ENCODE measurements at regions not wholly inside any gene's neighbourhood (a gene's known extent, or its start where the extent isn't known, plus 50 kb on each side); places are given as distances from the start of the nearest gene placed in this dataset.

DNA sequence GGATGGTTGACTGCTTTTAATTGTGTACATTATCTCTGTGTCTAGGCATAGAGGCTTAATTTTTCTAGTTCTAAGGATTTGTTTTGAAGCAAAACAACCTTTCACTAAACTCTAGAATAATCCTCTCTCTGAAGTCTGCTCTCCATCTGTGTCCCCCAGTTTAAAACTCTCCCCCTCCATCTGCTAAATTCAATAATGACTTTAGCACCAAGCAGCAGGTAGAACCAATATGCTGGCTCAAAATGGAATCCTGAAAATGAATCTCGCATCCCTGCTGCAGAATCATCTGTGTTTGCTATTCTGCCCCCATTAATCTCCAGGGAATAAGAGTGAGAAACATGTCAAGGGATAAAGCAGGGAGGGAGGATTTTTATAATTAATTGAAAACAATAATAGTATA is 111.8 kb downstream of the TUSC7 start:
- intact Hi-C loops (cut with micrococcal nuclease; ENCODE audit: unreplicated experiment) = no loop called here
- TF ChIP-seq, protein P1, sequence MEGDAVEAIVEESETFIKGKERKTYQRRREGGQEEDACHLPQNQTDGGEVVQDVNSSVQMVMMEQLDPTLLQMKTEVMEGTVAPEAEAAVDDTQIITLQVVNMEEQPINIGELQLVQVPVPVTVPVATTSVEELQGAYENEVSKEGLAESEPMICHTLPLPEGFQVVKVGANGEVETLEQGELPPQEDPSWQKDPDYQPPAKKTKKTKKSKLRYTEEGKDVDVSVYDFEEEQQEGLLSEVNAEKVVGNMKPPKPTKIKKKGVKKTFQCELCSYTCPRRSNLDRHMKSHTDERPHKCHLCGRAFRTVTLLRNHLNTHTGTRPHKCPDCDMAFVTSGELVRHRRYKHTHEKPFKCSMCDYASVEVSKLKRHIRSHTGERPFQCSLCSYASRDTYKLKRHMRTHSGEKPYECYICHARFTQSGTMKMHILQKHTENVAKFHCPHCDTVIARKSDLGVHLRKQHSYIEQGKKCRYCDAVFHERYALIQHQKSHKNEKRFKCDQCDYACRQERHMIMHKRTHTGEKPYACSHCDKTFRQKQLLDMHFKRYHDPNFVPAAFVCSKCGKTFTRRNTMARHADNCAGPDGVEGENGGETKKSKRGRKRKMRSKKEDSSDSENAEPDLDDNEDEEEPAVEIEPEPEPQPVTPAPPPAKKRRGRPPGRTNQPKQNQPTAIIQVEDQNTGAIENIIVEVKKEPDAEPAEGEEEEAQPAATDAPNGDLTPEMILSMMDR (IDR thresholded peaks at IDR 0.05; ENCODE audit: insufficient read depth in 1 of 2, low read depth in 1 of 2, low read length in 1 of 2, severe bottlenecking in 1 of 2, unreplicated experiment in 1 of 2) = no peak
- CTCF ChIA-PET = no interaction called here

DNA sequence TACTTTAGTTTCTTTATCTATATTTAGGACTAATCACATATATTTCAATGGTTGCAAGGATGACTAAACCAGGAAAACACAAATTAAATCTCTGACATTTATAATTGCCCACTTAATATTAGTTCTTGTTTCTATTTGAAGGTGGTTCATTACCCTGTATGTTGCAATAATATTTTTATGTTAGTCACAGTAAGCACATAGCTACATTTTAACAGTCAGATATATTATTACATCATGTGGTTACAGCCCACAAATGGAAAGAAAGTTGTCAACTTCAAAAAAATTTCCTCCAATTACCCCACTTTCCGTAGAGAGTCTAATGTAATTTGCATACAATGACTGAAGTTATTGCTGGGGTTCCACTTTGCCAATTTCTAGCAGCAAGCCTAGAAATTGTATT is 114.6 kb downstream of the TUSC7 start:
- no peaks in the 10 kb centered on the region for H3K27me3 ChIP-seq (replicated peaks; ENCODE audit: control insufficient read depth, insufficient read depth, low read length)
- intact Hi-C loops (cut with micrococcal nuclease; ENCODE audit: unreplicated experiment) = no loop called here
- BruUV-seq (replicated peaks) = no TSS peak
- no peaks in the 10 kb centered on the region for H3K9me3 Mint-ChIP-seq (ENCODE audit: unreplicated experiment)
- no peaks in the 10 kb centered on the region for H3K9me3 ChIP-seq
- peaks cover 3% of the 10 kb centered on the region for H3K27me3 Mint-ChIP-seq (ENCODE audit: insufficient read depth, unreplicated experiment)
- H3K27ac Mint-ChIP-seq (ENCODE audit: unreplicated experiment) = no peak overlapping the region
- ChIA-PET CTCF (no interaction called here), POLR2A (no interaction called here)
- no peaks in the 10 kb centered on the region for H3K36me3 Mint-ChIP-seq (ENCODE audit: insufficient read depth, unreplicated experiment)
- H3K36me3 ChIP-seq (ENCODE audit: control insufficient read depth, insufficient read depth, low read length) = no peaks in the 10 kb centered on the region
- TF ChIP-seq, protein P1 (IDR thresholded peaks at IDR 0.05; ENCODE audit: insufficient read depth in 1 of 2, low read depth in 1 of 2, low read length in 1 of 2, severe bottlenecking in 1 of 2, unreplicated experiment in 1 of 2) = no peak
- no peak overlapping the region for H3K4me3 Mint-ChIP-seq (ENCODE audit: unreplicated experiment)
- no peaks in the 10 kb centered on the region for H3K4me1 Mint-ChIP-seq (ENCODE audit: low read depth, unreplicated experiment)
- no peak overlapping the region for H3K4me3 ChIP-seq (ENCODE audit: low read depth, low read length)
- DNase-seq = no peak
- H3K4me1 ChIP-seq = no peaks in the 10 kb centered on the region

More for the DNA sequence above, 111.8 kb downstream of the TUSC7 start:
- H3K9me3 Mint-ChIP-seq (ENCODE audit: unreplicated experiment) = no peaks in the 10 kb centered on the region
- no peaks in the 10 kb centered on the region for H3K27me3 ChIP-seq (replicated peaks; ENCODE audit: control insufficient read depth, insufficient read depth, low read length)
- H3K36me3 Mint-ChIP-seq (ENCODE audit: insufficient read depth, unreplicated experiment) = no peaks in the 10 kb centered on the region
- no TSS peak for BruUV-seq (replicated peaks)
- no peaks in the 10 kb centered on the region for H3K4me1 ChIP-seq
- no peaks in the 10 kb centered on the region for H3K4me1 Mint-ChIP-seq (ENCODE audit: low read depth, unreplicated experiment)
- H3K27me3 Mint-ChIP-seq (ENCODE audit: insufficient read depth, unreplicated experiment) = peaks cover 3% of the 10 kb centered on the region
- H3K4me3 Mint-ChIP-seq (ENCODE audit: unreplicated experiment) = no peak overlapping the region
- POLR2A ChIA-PET = no interaction called here
- no peaks in the 10 kb centered on the region for H3K9me3 ChIP-seq
- no peak overlapping the region for H3K27ac Mint-ChIP-seq (ENCODE audit: unreplicated experiment)
- no peaks in the 10 kb centered on the region for H3K36me3 ChIP-seq (ENCODE audit: control insufficient read depth, insufficient read depth, low read length)
- no peak for DNase-seq
- H3K4me3 ChIP-seq (ENCODE audit: low read depth, low read length) = no peak overlapping the region

DNA sequence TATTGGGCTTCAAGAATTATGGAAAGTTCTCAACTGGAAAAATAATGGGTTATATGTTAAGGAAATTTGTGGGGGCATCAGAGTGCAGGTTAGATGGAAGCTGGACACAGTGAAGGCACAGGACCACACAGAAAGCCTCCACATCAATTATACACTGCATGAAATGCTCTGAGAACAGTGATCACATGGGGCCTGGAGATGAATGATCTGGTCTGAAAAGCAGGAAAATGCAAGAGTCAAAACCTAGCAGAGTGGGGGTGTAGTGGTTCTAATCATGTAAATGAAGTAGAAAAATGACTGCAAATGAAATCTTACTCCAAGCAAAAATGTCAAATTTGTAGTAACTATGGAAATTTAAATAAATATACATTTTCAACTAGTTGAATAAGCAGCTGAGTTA is 123.6 kb downstream of the TUSC7 start:
- H3K9me3 ChIP-seq = no peaks in the 10 kb centered on the region
- POLR2A ChIA-PET = no interaction called here
- H3K36me3 Mint-ChIP-seq (ENCODE audit: insufficient read depth, unreplicated experiment) = no peaks in the 10 kb centered on the region
- no peaks in the 10 kb centered on the region for H3K9me3 Mint-ChIP-seq (ENCODE audit: unreplicated experiment)
- CTCF ChIA-PET = no interaction called here
- H3K27ac Mint-ChIP-seq (ENCODE audit: unreplicated experiment) = no peak overlapping the region
- peaks cover 2% of the 10 kb centered on the region for H3K27me3 Mint-ChIP-seq (ENCODE audit: insufficient read depth, unreplicated experiment)
- BruUV-seq (replicated peaks) = no TSS peak
- H3K4me3 ChIP-seq (ENCODE audit: low read depth, low read length) = no peak overlapping the region
- intact Hi-C loops (cut with micrococcal nuclease; ENCODE audit: unreplicated experiment) = no loop called here
- no peaks in the 10 kb centered on the region for H3K4me1 ChIP-seq
- H3K36me3 ChIP-seq (ENCODE audit: control insufficient read depth, insufficient read depth, low read length) = no peaks in the 10 kb centered on the region
- TF ChIP-seq, protein P1 (IDR thresholded peaks at IDR 0.05; ENCODE audit: insufficient read depth in 1 of 2, low read depth in 1 of 2, low read length in 1 of 2, severe bottlenecking in 1 of 2, unreplicated experiment in 1 of 2) = no peak
- no peak overlapping the region for H3K4me3 Mint-ChIP-seq (ENCODE audit: unreplicated experiment)
- no peak for DNase-seq
- no peaks in the 10 kb centered on the region for H3K4me1 Mint-ChIP-seq (ENCODE audit: low read depth, unreplicated experiment)
- no peaks in the 10 kb centered on the region for H3K27me3 ChIP-seq (replicated peaks; ENCODE audit: control insufficient read depth, insufficient read depth, low read length)
